Liver (tissue), 3 donors: ENCODE measurements at regions not wholly inside any gene's neighbourhood (a gene's known extent, or its start where the extent isn't known, plus 50 kb on each side); places are given as distances from the start of the nearest gene placed in this dataset.

Source experiments
- CTCF ChIP-seq: fragments of 150-350 bp; IDR thresholded peaks from 2 replicates; pipeline ENCODE4 v1.5.1; 2017; ENCODE audit warnings: improper control_type of control experiment, low read depth, low read length; ENCODE audit not compliant: missing input control
- FOXA1 ChIP-seq: IDR thresholded peaks from 2 replicates; pipeline ENCODE4 v1.6.1; 2016; ENCODE audit warnings: antibody characterized with exemption
- GABPA ChIP-seq, 2 donors: IDR thresholded peaks in 1 of 2; conservative IDR thresholded peaks in 1 of 2; 2 replicates each; pipeline ENCODE4 v1.6.1; 2016; ENCODE audit warnings: antibody characterized with exemption in 2 of 2, mild to moderate bottlenecking in 1 of 2, moderate library complexity in 1 of 2
- JUND ChIP-seq, 2 donors: IDR thresholded peaks; 2 replicates each; pipeline ENCODE4 v1.6.1; 2016; ENCODE audit warnings: antibody characterized with exemption in 2 of 2
- MAX ChIP-seq: IDR thresholded peaks from 2 replicates; pipeline ENCODE4 v1.6.1; 2016; ENCODE audit warnings: antibody characterized with exemption
- NR2F2 ChIP-seq: IDR thresholded peaks from 2 replicates; pipeline ENCODE4 v1.6.1; 2016; ENCODE audit warnings: antibody characterized with exemption
- RAD21 ChIP-seq, 2 donors: IDR thresholded peaks; 2 replicates each; pipeline ENCODE4 v1.6.1; 2016; ENCODE audit warnings: antibody characterized with exemption in 2 of 2, mild to moderate bottlenecking in 2 of 2
- REST ChIP-seq: IDR thresholded peaks from 2 replicates; pipeline ENCODE4 v1.6.1; 2016; ENCODE audit warnings: antibody characterized with exemption, mild to moderate bottlenecking
- SP1 ChIP-seq: IDR thresholded peaks from 2 replicates; pipeline ENCODE4 v1.6.1; 2018; ENCODE audit warnings: antibody characterized with exemption, mild to moderate bottlenecking
- TAF1 ChIP-seq: conservative IDR thresholded peaks from 2 replicates; pipeline ENCODE4 v1.6.1; 2016; ENCODE audit warnings: antibody characterized with exemption, mild to moderate bottlenecking
- YY1 ChIP-seq: IDR thresholded peaks from 2 replicates; pipeline ENCODE4 v1.6.1; 2016; ENCODE audit warnings: antibody characterized with exemption, mild to moderate bottlenecking
- donor health status: healthy.
- donor health status: healthy.

- no peak for TF ChIP-seq CTCF
- no peak for TF ChIP-seq MAX
- TF ChIP-seq TAF1, result no peak
- TF ChIP-seq NR2F2, result peak; percentile 16
- TF ChIP-seq REST, result no peak
- no peak for TF ChIP-seq RAD21 (IDR thresholded peaks at IDR 0.05)
- TF ChIP-seq FOXA1, result no peak
- TF ChIP-seq JUND (IDR thresholded peaks at IDR 0.05), result no peak
- TF ChIP-seq SP1, result no peak
- TF ChIP-seq YY1, result no peak
- TF ChIP-seq GABPA (IDR thresholded peaks at IDR 0.05 in 1 of 2, conservative IDR thresholded peaks at IDR 0.05 in 1 of 2), result no peak
These were observed 99.6 kb upstream of the MGAT5 start for GRCh38 chr2:134154246-134154645.
